Endodermal cell (in vitro differentiated cells): ENCODE measurements at regions not wholly inside any gene's neighbourhood (a gene's known extent, or its start where the extent isn't known, plus 50 kb on each side); places are given as distances from the start of the nearest gene placed in this dataset.

Experiments used
- DNase-seq: peaks from one replicate; pipeline ENCODE4 v3.0.0-alpha.2; 2017
- H3K27ac ChIP-seq: 2 replicates; pipeline ENCODE4 v1.5.1; 2013; ENCODE audit warnings: mild to moderate bottlenecking, low read depth, low read length, moderate library complexity
- H3K27me3 ChIP-seq: 2 replicates; pipeline ENCODE4 v1.6.1; 2013; ENCODE audit warnings: mild to moderate bottlenecking, low read length, moderate library complexity; ENCODE audit not compliant: insufficient read depth, control insufficient read depth, poor library complexity, severe bottlenecking
- H3K36me3 ChIP-seq: 2 replicates; pipeline ENCODE4 v1.7.0; 2013; ENCODE audit warnings: mild to moderate bottlenecking, low read length, moderate library complexity; ENCODE audit not compliant: control insufficient read depth, insufficient read depth
- H3K4me1 ChIP-seq: one replicate; pipeline ENCODE4 v1.7.0; 2013; ENCODE audit warnings: low read length; ENCODE audit not compliant: control insufficient read depth, insufficient read depth
- H3K4me3 ChIP-seq: 2 replicates; pipeline ENCODE4 v1.5.1; 2013; ENCODE audit warnings: mild to moderate bottlenecking, low read length, moderate library complexity
- H3K9ac ChIP-seq: 2 replicates; pipeline ENCODE4 v1.6.1; 2013; ENCODE audit warnings: mild to moderate bottlenecking, low read length, moderate library complexity; ENCODE audit not compliant: poor library complexity, severe bottlenecking; ENCODE audit errors: extremely low read depth
- H3K9me3 ChIP-seq: 2 replicates; pipeline ENCODE4 v1.6.1; 2013; ENCODE audit warnings: mild to moderate bottlenecking, low read length, moderate library complexity; ENCODE audit not compliant: control insufficient read depth
- H3K27ac Mint-ChIP-seq: 2 replicates; pipeline ENCODE4 v1.8.0; 2020; ENCODE audit warnings: mixed read lengths
- H3K27me3 Mint-ChIP-seq: 2 replicates; pipeline ENCODE4 v1.8.0; 2021; ENCODE audit warnings: mild to moderate bottlenecking, mixed read lengths; ENCODE audit not compliant: insufficient read depth
- H3K36me3 Mint-ChIP-seq: 2 replicates; pipeline ENCODE4 v1.8.0; 2020; ENCODE audit warnings: low read depth, mixed read lengths
- H3K4me1 Mint-ChIP-seq: 2 replicates; pipeline ENCODE4 v1.8.0; 2020; ENCODE audit warnings: mixed read lengths
- H3K4me3 Mint-ChIP-seq: 2 replicates; pipeline ENCODE4 v1.8.0; 2020; ENCODE audit warnings: mild to moderate bottlenecking, moderate library complexity, mixed read lengths
- H3K9me3 Mint-ChIP-seq: 2 replicates; pipeline ENCODE4 v1.8.0; 2020; ENCODE audit warnings: mild to moderate bottlenecking, mixed read lengths
- CTCF ChIP-seq: fragments of 200-600 bp; sonication (generic); conservative IDR thresholded peaks from 2 replicates; pipeline ENCODE4 v1.5.0; 2021; ENCODE audit warnings: antibody characterized with exemption, mild to moderate bottlenecking
- WGBS, 2 experiments: methylation state at CpG; one replicate each; pipeline versions ENCODE4 v1.1.5 to v1.1.7; 2013; ENCODE audit warnings: missing lambda C conversion rate in 2 of 2, mixed read lengths in 1 of 2; ENCODE audit not compliant: insufficient coverage in 1 of 2, insufficient read length in 1 of 2; 5-methylcytosine and 5-hydroxymethylcytosine counted together

- Histone ChIP-seq H3K27me3 (no peaks in the 10 kb centered on the region), H3K27ac (no peak overlapping the region), H3K4me1 (no peaks in the 10 kb centered on the region), H3K36me3 (no peaks in the 10 kb centered on the region), H3K9me3 (no peaks in the 10 kb centered on the region), H3K4me3 (no peak overlapping the region), H3K9ac (no peak overlapping the region)
- Mint-ChIP-seq H3K4me1 (peaks cover 5% of the 10 kb centered on the region), H3K27ac (no peak overlapping the region), H3K36me3 (no peaks in the 10 kb centered on the region), H3K27me3 (no peaks in the 10 kb centered on the region), H3K4me3 (no peak overlapping the region), H3K9me3 (no peaks in the 10 kb centered on the region)
- TF ChIP-seq CTCF: no peak
- no peak for DNase-seq
- WGBS, 2 experiments: 93 to 94% methylated on average over 8 of the region's 8 CpGs
Measured at GRCh38 chr5:87169300-87169991, 98.2 kb upstream of the RASA1 start.

GRCh38 chr5:87170799-87171198 is 96.9 kb upstream of the RASA1 start:
- no peak for TF ChIP-seq CTCF
- no peaks in the 10 kb centered on the region for H3K36me3 Mint-ChIP-seq
- H3K27ac Mint-ChIP-seq: no peak overlapping the region
- WGBS, 2 experiments: 87 to 93% methylated on average over 3 of the region's 3 CpGs
- no peak for DNase-seq
- H3K27me3 Mint-ChIP-seq: no peaks in the 10 kb centered on the region
- Histone ChIP-seq H3K9ac (no peak overlapping the region), H3K36me3 (no peaks in the 10 kb centered on the region), H3K27me3 (no peaks in the 10 kb centered on the region), H3K4me1 (no peaks in the 10 kb centered on the region), H3K27ac (no peak overlapping the region), H3K4me3 (no peak overlapping the region), H3K9me3 (no peaks in the 10 kb centered on the region)
- H3K4me3 Mint-ChIP-seq: no peak overlapping the region
- H3K9me3 Mint-ChIP-seq: no peaks in the 10 kb centered on the region
- peaks cover 5% of the 10 kb centered on the region for H3K4me1 Mint-ChIP-seq

- TF ChIP-seq CTCF: no peak
- WGBS, 2 experiments: 88 to 92% methylated on average over 3 to 4 of the region's 4 CpGs
- Mint-ChIP-seq H3K9me3 (no peaks in the 10 kb centered on the region), H3K4me3 (no peak overlapping the region), H3K27ac (no peak overlapping the region), H3K36me3 (no peaks in the 10 kb centered on the region), H3K27me3 (no peaks in the 10 kb centered on the region), H3K4me1 (no peaks in the 10 kb centered on the region)
- Histone ChIP-seq H3K9me3 (no peaks in the 10 kb centered on the region), H3K36me3 (no peaks in the 10 kb centered on the region), H3K27me3 (no peaks in the 10 kb centered on the region), H3K4me3 (no peak overlapping the region), H3K9ac (no peak overlapping the region), H3K27ac (no peak overlapping the region), H3K4me1 (no peaks in the 10 kb centered on the region)
- no peak for DNase-seq
Measured at GRCh38 chr5:87182649-87183048, 85.0 kb upstream of the RASA1 start.
